ACC112 (cell line): ENCODE measurements at regions not wholly inside any gene's neighbourhood (a gene's known extent, or its start where the extent isn't known, plus 50 kb on each side); places are given as distances from the start of the nearest gene placed in this dataset.
"Not testable (repeated sequence)": the region's sequence is repeated elsewhere in the genome, so short reads cannot be mapped to it uniquely, and the experiment has no call there.

ENCODE experiments used
- H2AFZ ChIP-seq: fragments of 200-600 bp; sonication (generic); one replicate; pipeline ENCODE4 v1.6.0; 2017; ENCODE audit warnings: antibody characterized with exemption, low read length; ENCODE audit not compliant: unreplicated experiment
- H3K27ac ChIP-seq: fragments of 200-600 bp; sonication (generic); 2 replicates; pipeline ENCODE4 v1.5.1; 2014; ENCODE audit warnings: low read depth, mild to moderate bottlenecking, antibody characterized with exemption, low read length, moderate library complexity
- H3K27me3 ChIP-seq: fragments of 200-600 bp; sonication (generic); 2 replicates; pipeline ENCODE4 v1.6.1; 2014; ENCODE audit warnings: mild to moderate bottlenecking, antibody characterized with exemption, low read length, moderate library complexity, mixed read lengths; ENCODE audit not compliant: insufficient read depth
- H3K36me3 ChIP-seq: fragments of 200-600 bp; sonication (generic); 2 replicates; pipeline ENCODE4 v1.6.1; 2016; ENCODE audit warnings: mild to moderate bottlenecking, antibody characterized with exemption, low read length, moderate library complexity, mixed read lengths; ENCODE audit not compliant: insufficient read depth
- H3K4me1 ChIP-seq: fragments of 200-600 bp; sonication (generic); one replicate; pipeline ENCODE4 v1.6.1; 2016; ENCODE audit warnings: low read length, mixed read lengths; ENCODE audit not compliant: insufficient read depth, unreplicated experiment, control insufficient read depth
- H3K4me3 ChIP-seq: fragments of 200-600 bp; sonication (generic); 2 replicates; pipeline ENCODE4 v1.5.1; 2014; ENCODE audit warnings: mild to moderate bottlenecking, low read depth, low read length
- H3K79me2 ChIP-seq: fragments of 200-600 bp; sonication (generic); one replicate; pipeline ENCODE4 v1.6.0; 2016; ENCODE audit warnings: low read length; ENCODE audit not compliant: control insufficient read depth, unreplicated experiment, insufficient read depth

DNA sequence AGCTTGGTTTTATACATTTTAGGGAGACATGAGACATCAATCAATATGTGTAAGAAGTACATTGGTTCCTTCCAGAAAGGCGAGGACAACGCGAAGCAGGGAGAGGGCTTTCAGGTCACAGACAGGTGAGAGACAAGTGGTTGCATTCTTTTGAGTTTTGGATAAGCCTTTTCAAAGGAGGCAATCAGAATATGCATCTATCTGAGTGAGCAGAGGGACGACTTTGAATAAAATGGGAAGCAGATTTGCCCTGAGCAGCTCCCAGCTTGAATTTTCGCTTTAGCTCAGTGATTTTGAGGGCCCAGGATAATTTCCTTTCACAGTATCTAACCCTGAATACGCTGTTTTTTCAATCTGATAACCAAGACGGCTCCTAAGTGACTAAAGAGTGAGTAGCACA is 82.5 kb upstream of the MYO3A start:
- no peak overlapping the region for H3K27ac ChIP-seq
- no peak overlapping the region for H2AFZ ChIP-seq
- no peak overlapping the region for H3K4me3 ChIP-seq
- H3K27me3 ChIP-seq, result no peaks in the 10 kb centered on the region
- H3K4me1 ChIP-seq, result no peaks in the 10 kb centered on the region
- H3K36me3 ChIP-seq, result no peaks in the 10 kb centered on the region
- H3K79me2 ChIP-seq, result no peaks in the 10 kb centered on the region

GRCh38 chr10:25852364-25852941 is 81.6 kb upstream of the MYO3A start:
- Histone ChIP-seq H3K27me3 (no peaks in the 10 kb centered on the region), H3K36me3 (no peaks in the 10 kb centered on the region), H3K27ac (no peak overlapping the region), H3K79me2 (no peaks in the 10 kb centered on the region), H2AFZ (no peak overlapping the region), H3K4me1 (no peaks in the 10 kb centered on the region), H3K4me3 (no peak overlapping the region)

DNA sequence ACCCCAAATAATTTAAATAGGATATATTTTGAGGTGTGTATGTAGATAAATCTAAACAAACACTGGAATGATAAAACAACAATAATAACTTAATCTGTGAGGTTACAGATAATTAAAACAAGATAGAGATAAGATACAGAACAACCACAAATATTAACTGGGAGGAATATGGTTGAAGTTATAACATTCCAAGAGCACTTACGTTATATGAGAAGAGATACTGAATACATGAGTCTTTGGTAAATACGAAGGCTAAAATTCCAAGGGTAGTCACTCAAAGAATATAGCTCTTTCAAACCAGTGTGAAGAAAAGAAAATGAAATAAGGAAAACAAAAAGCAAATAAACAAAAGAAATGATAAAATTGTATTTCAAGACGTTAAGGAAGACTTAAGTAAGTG is 76.0 kb upstream of the MYO3A start:
- Histone ChIP-seq H2AFZ (no peak overlapping the region), H3K4me1 (no peaks in the 10 kb centered on the region), H3K4me3 (no peak overlapping the region), H3K27me3 (no peaks in the 10 kb centered on the region), H3K27ac (no peak overlapping the region), H3K36me3 (no peaks in the 10 kb centered on the region), H3K79me2 (no peaks in the 10 kb centered on the region)

GRCh38 chr10:25865267-25865666 is 68.8 kb upstream of the MYO3A start:
- Histone ChIP-seq H3K4me3 (no peak overlapping the region), H3K79me2 (no peaks in the 10 kb centered on the region), H2AFZ (no peak overlapping the region), H3K4me1 (no peaks in the 10 kb centered on the region), H3K36me3 (no peaks in the 10 kb centered on the region), H3K27ac (no peak overlapping the region), H3K27me3 (no peaks in the 10 kb centered on the region)

DNA sequence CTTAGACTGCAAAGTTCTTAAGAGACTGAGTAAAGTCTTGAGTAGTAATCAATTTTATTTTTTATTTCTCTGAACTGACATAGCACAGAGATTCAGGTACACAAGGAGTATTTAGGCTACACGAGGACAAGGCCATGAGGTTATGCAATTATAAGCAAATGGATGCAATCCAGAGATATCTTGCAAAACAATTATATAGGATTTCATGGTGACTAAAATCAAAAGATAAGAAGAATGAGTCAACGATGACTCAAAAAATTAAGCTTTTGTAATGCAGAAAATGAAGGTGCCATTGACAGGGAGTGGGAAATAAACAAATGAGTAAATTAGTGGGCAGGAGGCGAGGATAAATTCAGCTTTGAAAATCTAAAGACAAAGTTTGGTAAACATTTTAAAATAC is 66.7 kb upstream of the MYO3A start:
- no peaks in the 10 kb centered on the region for H3K36me3 ChIP-seq
- no peak overlapping the region for H3K4me3 ChIP-seq
- H3K27me3 ChIP-seq, result no peaks in the 10 kb centered on the region
- H3K27ac ChIP-seq, result no peak overlapping the region
- no peak overlapping the region for H2AFZ ChIP-seq
- H3K79me2 ChIP-seq, result no peaks in the 10 kb centered on the region
- no peaks in the 10 kb centered on the region for H3K4me1 ChIP-seq

DNA sequence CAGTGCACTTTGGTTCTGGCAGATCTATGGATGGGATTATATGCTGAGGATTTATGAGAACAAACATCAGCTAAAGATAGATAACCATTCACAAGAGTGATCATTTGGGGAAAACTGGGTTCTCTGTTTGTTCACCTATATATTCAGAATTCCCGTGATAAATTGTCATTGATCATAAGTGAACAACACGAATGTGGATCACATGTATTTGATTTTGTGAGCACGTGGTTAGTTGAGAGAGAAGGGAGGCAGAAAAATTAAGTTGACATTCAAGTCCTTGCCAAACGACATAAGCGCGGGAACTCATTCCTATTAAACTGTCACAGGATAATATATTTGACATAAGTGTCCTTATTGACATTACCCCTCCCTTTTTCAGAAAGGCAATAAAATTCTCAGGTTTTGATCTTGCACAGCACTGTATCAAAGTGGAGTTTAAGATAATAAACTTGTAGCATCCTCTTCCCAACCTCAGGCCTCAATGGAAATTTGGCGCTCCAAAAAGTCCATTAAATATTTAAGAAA is 64.9 kb upstream of the MYO3A start:
- Histone ChIP-seq H3K4me1 (no peaks in the 10 kb centered on the region), H3K27ac (no peak overlapping the region), H3K79me2 (no peaks in the 10 kb centered on the region), H3K4me3 (no peak overlapping the region), H3K36me3 (no peaks in the 10 kb centered on the region), H3K27me3 (no peaks in the 10 kb centered on the region), H2AFZ (no peak overlapping the region)

GRCh38 chr10:25869609-25870008 is 64.4 kb upstream of the MYO3A start:
- Histone ChIP-seq H2AFZ (no peak overlapping the region), H3K4me3 (no peak overlapping the region), H3K27me3 (no peaks in the 10 kb centered on the region), H3K27ac (no peak overlapping the region), H3K4me1 (no peaks in the 10 kb centered on the region), H3K79me2 (no peaks in the 10 kb centered on the region), H3K36me3 (no peaks in the 10 kb centered on the region)

- H3K36me3 ChIP-seq, H3K4me3 ChIP-seq, H3K79me2 ChIP-seq, H3K27me3 ChIP-seq, H2AFZ ChIP-seq, H3K27ac ChIP-seq, H3K4me1 ChIP-seq: not testable (repeated sequence)
These were observed 59.6 kb upstream of the MYO3A start for GRCh38 chr10:25874402-25874801.

GRCh38 chr10:25875556-25876165 is 58.4 kb upstream of the MYO3A start:
- Histone ChIP-seq H3K4me1 (no peaks in the 10 kb centered on the region), H3K36me3 (no peaks in the 10 kb centered on the region), H3K27ac (no peak overlapping the region), H2AFZ (no peak overlapping the region), H3K27me3 (no peaks in the 10 kb centered on the region), H3K4me3 (no peak overlapping the region), H3K79me2 (no peaks in the 10 kb centered on the region)

DNA sequence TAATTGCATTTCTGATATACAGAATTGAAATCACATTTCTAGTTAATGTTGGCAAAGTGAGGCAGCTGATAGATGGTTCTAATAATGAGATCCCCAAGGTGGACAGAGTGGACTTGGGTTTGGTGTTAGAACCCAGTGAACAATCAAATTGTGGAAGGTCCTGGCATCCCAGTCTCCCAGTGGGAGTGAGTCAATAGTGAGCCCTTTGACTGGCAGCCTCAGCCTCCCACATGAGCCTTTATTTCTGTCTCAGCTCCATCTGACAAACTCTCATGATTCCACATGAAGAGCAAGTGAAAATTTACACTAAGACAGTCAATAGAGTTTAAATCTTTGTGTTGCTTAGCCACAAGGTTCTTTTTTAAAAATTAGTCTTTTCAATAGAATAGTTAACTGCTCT is 56.7 kb upstream of the MYO3A start:
- Histone ChIP-seq H3K4me3 (no peak overlapping the region), H3K36me3 (no peaks in the 10 kb centered on the region), H2AFZ (no peak overlapping the region), H3K79me2 (no peaks in the 10 kb centered on the region), H3K27me3 (no peaks in the 10 kb centered on the region), H3K27ac (no peak overlapping the region), H3K4me1 (no peaks in the 10 kb centered on the region)
